ENCODE measurements at regions not wholly inside any gene's neighbourhood (a gene's known extent, or its start where the extent isn't known, plus 50 kb on each side); places are given as distances from the start of the nearest gene placed in this dataset.

DNA sequence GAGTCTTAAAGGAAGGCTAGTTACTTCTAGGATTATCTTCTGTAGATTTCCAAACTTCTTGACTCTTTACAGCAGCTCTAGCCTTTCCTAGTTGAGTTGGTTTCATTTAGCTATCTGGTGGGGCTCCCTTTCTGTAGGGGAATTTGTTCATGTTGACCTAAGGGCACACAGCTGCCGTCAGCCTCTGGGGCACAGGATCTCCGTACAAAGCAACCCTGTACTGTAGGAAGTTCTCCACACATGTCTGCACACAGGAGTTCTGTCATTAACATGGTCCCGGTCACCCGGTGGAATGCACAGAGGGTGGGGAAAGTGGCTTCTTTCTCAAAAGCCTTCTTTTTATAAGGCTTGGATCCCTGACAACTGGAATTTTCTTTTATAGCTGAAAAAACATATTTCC, 88.7 kb upstream of the TNIK start:
- FAIRE-seq (no peak), DNase-seq (ENCODE audit: low read depth) (no peak)
- Histone ChIP-seq H3K4me2 (ENCODE audit: low read length) (no peak overlapping the region), H4K20me1 (ENCODE audit: insufficient read depth, low read length) (no peaks in the 10 kb centered on the region), H3K4me3 (ENCODE audit: insufficient read depth, low read depth, low read length) (no peak overlapping the region), H3K9me3 (ENCODE audit: insufficient read depth, low read depth, low read length) (no peaks in the 10 kb centered on the region), H3K4me1 (ENCODE audit: insufficient read depth, low read length) (no peaks in the 10 kb centered on the region), H3K27me3 (ENCODE audit: insufficient read depth, low read length) (no peaks in the 10 kb centered on the region), H3K9ac (ENCODE audit: low read length) (no peak overlapping the region), H3K36me3 (ENCODE audit: insufficient read depth, low read length) (no peaks in the 10 kb centered on the region), H3K79me2 (ENCODE audit: insufficient read depth, low read length) (no peaks in the 10 kb centered on the region), H2AFZ (ENCODE audit: low read depth, low read length) (no peak overlapping the region), H3K27ac (ENCODE audit: low read depth, low read length) (no peak overlapping the region)
- Mint-ChIP-seq H3K9me3 (ENCODE audit: unreplicated experiment) (no peaks in the 10 kb centered on the region), H3K4me3 (ENCODE audit: unreplicated experiment) (no peak overlapping the region), H3K27ac (ENCODE audit: unreplicated experiment) (peak overlapping the region; percentile 15), H3K27me3 (ENCODE audit: low read depth, unreplicated experiment) (no peaks in the 10 kb centered on the region), H3K36me3 (ENCODE audit: low read depth, unreplicated experiment) (no peaks in the 10 kb centered on the region), H3K4me1 (ENCODE audit: low read depth, unreplicated experiment) (peaks cover 8% of the 10 kb centered on the region)
- no peak for TF ChIP-seq EZH2 (IDR thresholded peaks at IDR 0.05; ENCODE audit: insufficient read depth, low read length)
- TF ChIP-seq, protein P1, sequence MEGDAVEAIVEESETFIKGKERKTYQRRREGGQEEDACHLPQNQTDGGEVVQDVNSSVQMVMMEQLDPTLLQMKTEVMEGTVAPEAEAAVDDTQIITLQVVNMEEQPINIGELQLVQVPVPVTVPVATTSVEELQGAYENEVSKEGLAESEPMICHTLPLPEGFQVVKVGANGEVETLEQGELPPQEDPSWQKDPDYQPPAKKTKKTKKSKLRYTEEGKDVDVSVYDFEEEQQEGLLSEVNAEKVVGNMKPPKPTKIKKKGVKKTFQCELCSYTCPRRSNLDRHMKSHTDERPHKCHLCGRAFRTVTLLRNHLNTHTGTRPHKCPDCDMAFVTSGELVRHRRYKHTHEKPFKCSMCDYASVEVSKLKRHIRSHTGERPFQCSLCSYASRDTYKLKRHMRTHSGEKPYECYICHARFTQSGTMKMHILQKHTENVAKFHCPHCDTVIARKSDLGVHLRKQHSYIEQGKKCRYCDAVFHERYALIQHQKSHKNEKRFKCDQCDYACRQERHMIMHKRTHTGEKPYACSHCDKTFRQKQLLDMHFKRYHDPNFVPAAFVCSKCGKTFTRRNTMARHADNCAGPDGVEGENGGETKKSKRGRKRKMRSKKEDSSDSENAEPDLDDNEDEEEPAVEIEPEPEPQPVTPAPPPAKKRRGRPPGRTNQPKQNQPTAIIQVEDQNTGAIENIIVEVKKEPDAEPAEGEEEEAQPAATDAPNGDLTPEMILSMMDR (IDR thresholded peaks at IDR 0.05; ENCODE audit: insufficient read depth, low read depth, low read length): no peak

DNA sequence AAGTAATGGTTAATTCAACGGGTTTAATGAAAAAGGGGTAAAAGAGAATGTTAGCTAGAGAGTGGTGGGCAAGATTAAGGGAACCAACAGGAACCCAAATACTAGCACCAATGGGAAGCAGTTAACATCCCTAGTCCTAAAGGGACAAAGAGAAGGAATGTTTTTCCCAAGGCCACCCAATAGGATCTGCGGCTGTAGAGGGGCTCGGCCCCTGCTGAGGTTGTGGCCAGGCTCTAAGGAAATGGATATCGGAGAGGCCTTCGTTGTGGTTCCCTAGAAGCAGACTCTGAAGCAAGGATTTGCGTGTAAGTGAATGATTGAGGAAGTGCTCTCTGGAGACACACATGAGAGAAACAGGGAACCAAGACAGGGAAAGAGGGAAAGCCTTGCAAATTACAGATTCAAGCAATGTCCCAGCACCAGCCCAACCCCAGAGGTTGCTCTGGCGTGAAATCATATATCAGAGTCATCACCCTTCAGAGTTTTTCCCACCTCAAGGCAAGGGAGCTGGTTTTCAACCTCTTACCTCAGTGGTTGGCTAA, 83.6 kb upstream of the TNIK start:
- H3K4me3 ChIP-seq (ENCODE audit: insufficient read depth, low read depth, low read length): no peak overlapping the region
- no peaks in the 10 kb centered on the region for H3K9me3 ChIP-seq (ENCODE audit: insufficient read depth, low read depth, low read length)
- H3K4me2 ChIP-seq (ENCODE audit: low read length): no peak overlapping the region
- H2AFZ ChIP-seq (ENCODE audit: low read depth, low read length): no peak overlapping the region
- H3K27ac Mint-ChIP-seq (ENCODE audit: unreplicated experiment): no peak overlapping the region
- TF ChIP-seq, protein P1 (IDR thresholded peaks at IDR 0.05; ENCODE audit: insufficient read depth, low read depth, low read length): no peak
- no peak for TF ChIP-seq EZH2 (IDR thresholded peaks at IDR 0.05; ENCODE audit: insufficient read depth, low read length)
- H3K79me2 ChIP-seq (ENCODE audit: insufficient read depth, low read length): no peaks in the 10 kb centered on the region
- H3K9me3 Mint-ChIP-seq (ENCODE audit: unreplicated experiment): no peaks in the 10 kb centered on the region
- H3K36me3 ChIP-seq (ENCODE audit: insufficient read depth, low read length): no peaks in the 10 kb centered on the region
- H3K27me3 Mint-ChIP-seq (ENCODE audit: low read depth, unreplicated experiment): no peaks in the 10 kb centered on the region
- no peaks in the 10 kb centered on the region for H3K27me3 ChIP-seq (ENCODE audit: insufficient read depth, low read length)
- DNase-seq (ENCODE audit: low read depth) (no peak), FAIRE-seq (no peak)
- H3K4me1 Mint-ChIP-seq (ENCODE audit: low read depth, unreplicated experiment): peaks cover 5% of the 10 kb centered on the region
- H4K20me1 ChIP-seq (ENCODE audit: insufficient read depth, low read length): no peaks in the 10 kb centered on the region
- no peak overlapping the region for H3K4me3 Mint-ChIP-seq (ENCODE audit: unreplicated experiment)
- H3K36me3 Mint-ChIP-seq (ENCODE audit: low read depth, unreplicated experiment): no peaks in the 10 kb centered on the region
- H3K27ac ChIP-seq (ENCODE audit: low read depth, low read length): no peak overlapping the region
- H3K9ac ChIP-seq (ENCODE audit: low read length): no peak overlapping the region
- no peaks in the 10 kb centered on the region for H3K4me1 ChIP-seq (ENCODE audit: insufficient read depth, low read length)

DNA sequence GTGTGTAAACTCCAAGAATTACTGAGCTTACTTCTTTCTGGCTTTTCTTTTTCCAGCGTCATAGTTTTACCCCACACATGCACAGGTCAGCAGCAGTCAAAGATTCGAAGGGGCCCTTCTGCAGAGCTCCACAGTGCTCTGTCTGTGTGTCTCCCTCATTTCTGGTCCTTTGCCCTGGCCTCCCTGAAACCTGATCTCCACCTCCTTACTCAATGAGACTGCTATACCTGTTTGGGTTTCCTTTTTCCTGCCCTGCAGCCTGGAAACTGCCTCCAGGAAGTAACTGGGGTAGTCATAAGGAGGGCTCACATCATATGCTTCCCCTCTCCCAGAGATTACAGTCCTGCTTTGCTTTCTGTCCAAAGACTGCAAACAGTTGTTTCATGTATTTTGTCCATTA, 82.8 kb upstream of the TNIK start:
- no peaks in the 10 kb centered on the region for H3K36me3 ChIP-seq (ENCODE audit: insufficient read depth, low read length)
- no peak for TF ChIP-seq EZH2 (IDR thresholded peaks at IDR 0.05; ENCODE audit: insufficient read depth, low read length)
- TF ChIP-seq, protein P1 (IDR thresholded peaks at IDR 0.05; ENCODE audit: insufficient read depth, low read depth, low read length): no peak
- no peaks in the 10 kb centered on the region for H4K20me1 ChIP-seq (ENCODE audit: insufficient read depth, low read length)
- no peaks in the 10 kb centered on the region for H3K27me3 Mint-ChIP-seq (ENCODE audit: low read depth, unreplicated experiment)
- no peak overlapping the region for H3K27ac ChIP-seq (ENCODE audit: low read depth, low read length)
- H3K4me2 ChIP-seq (ENCODE audit: low read length): no peak overlapping the region
- no peak overlapping the region for H3K27ac Mint-ChIP-seq (ENCODE audit: unreplicated experiment)
- H3K79me2 ChIP-seq (ENCODE audit: insufficient read depth, low read length): no peaks in the 10 kb centered on the region
- no peaks in the 10 kb centered on the region for H3K9me3 Mint-ChIP-seq (ENCODE audit: unreplicated experiment)
- H2AFZ ChIP-seq (ENCODE audit: low read depth, low read length): no peak overlapping the region
- H3K27me3 ChIP-seq (ENCODE audit: insufficient read depth, low read length): no peaks in the 10 kb centered on the region
- FAIRE-seq (no peak), DNase-seq (ENCODE audit: low read depth) (no peak)
- no peaks in the 10 kb centered on the region for H3K4me1 Mint-ChIP-seq (ENCODE audit: low read depth, unreplicated experiment)
- H3K4me1 ChIP-seq (ENCODE audit: insufficient read depth, low read length): no peaks in the 10 kb centered on the region
- no peak overlapping the region for H3K4me3 Mint-ChIP-seq (ENCODE audit: unreplicated experiment)
- H3K4me3 ChIP-seq (ENCODE audit: insufficient read depth, low read depth, low read length): no peak overlapping the region
- no peaks in the 10 kb centered on the region for H3K9me3 ChIP-seq (ENCODE audit: insufficient read depth, low read depth, low read length)
- H3K9ac ChIP-seq (ENCODE audit: low read length): no peak overlapping the region
- H3K36me3 Mint-ChIP-seq (ENCODE audit: low read depth, unreplicated experiment): no peaks in the 10 kb centered on the region

All from astrocyte (in vitro differentiated cells and primary cell).